Adrenal gland (tissue), 9 donors: ENCODE measurements at regions not wholly inside any gene's neighbourhood (a gene's known extent, or its start where the extent isn't known, plus 50 kb on each side); places are given as distances from the start of the nearest gene placed in this dataset.

Experiments used
- DNase-seq, 7 donors: peaks; one replicate each; pipeline ENCODE4 v3.0.0-alpha.2; 2019 to 2020
- H3K27ac ChIP-seq, 5 donors: fragments of 200-600 bp; sonication (generic) in 4 of 5; 1 replicate in 3 of 5; 2 replicates in 2 of 5; pipeline versions ENCODE4 v1.5.1 to v1.8.0; 2016 to 2020; ENCODE audit warnings: mild to moderate bottlenecking in 1 of 5
- H3K27me3 ChIP-seq: fragments of 200-600 bp; 2 replicates; pipeline ENCODE4 v1.8.0; 2021
- H3K36me3 ChIP-seq, 2 donors: fragments of 200-600 bp; replicated peaks in 1 of 2; 1 replicate in 1 of 2; 2 replicates in 1 of 2; pipeline versions ENCODE4 v1.5.1 to v1.8.0; 2018 to 2022
- H3K4me1 ChIP-seq, 2 donors: fragments of 200-600 bp; replicated peaks in 1 of 2; 1 replicate in 1 of 2; 2 replicates in 1 of 2; pipeline versions ENCODE4 v1.5.1 to v1.8.0; 2018 to 2021
- H3K4me3 ChIP-seq, 4 donors: fragments of 200-600 bp; sonication (generic) in 3 of 4; one replicate each; pipeline ENCODE4 v1.5.1; 2016 to 2018
- H3K9me3 ChIP-seq, 3 donors: fragments of 200-600 bp; sonication (generic) in 1 of 3; replicated peaks in 1 of 3; 1 replicate in 2 of 3; 2 replicates in 1 of 3; pipeline versions ENCODE4 v1.5.1 to v1.8.0; 2016 to 2021
- POLR2A ChIP-seq, 2 donors: fragments of 450-650 bp; IDR thresholded peaks; one replicate each; pipeline ENCODE4 v1.6.1; 2017; ENCODE audit warnings: antibody characterized with exemption in 2 of 2, mild to moderate bottlenecking in 2 of 2, moderate library complexity in 1 of 2
- WGBS, 4 donors: extraction: QIAGEN DNeasy Blood & Tissue Kit in 2 of 4; methylation state at CpG; one replicate each; pipeline versions ENCODE4 v1.1.5 to v1.1.7; 2013 to 2017; 5-methylcytosine and 5-hydroxymethylcytosine counted together
- intact Hi-C, 2 donors: fragments of 100-400 bp; cut with DNase I; formaldehyde crosslinking; loops; one replicate each; pipeline versions ENCODE4 v1.14.1 to v1.15.0; 2022 to 2023
- TF ChIP-seq, protein P1 (sequence below), 6 experiments: fragments of 450-650 bp in 4 of 6; fragments of 200-600 bp in 2 of 6; sonication (generic) in 1 of 6; IDR thresholded peaks; 1 replicate in 5 of 6; 2 replicates in 1 of 6; pipeline versions ENCODE4 v1.5.1 to v1.8.0; 2016 to 2021; ENCODE audit warnings: antibody characterized with exemption in 6 of 6, mild to moderate bottlenecking in 2 of 6, moderate library complexity in 1 of 6
- donor health status: healthy with polysubstance abuse.
- donor health status: Bipolar disorder and iron deficiency.
- donor health status: DM: yes; HTN: yes; CAD: no.
- donor health status: DM: no; HTN: no; CAD: no.
- donor health status: DM: no; HTN: no; CAD: no.

DNA sequence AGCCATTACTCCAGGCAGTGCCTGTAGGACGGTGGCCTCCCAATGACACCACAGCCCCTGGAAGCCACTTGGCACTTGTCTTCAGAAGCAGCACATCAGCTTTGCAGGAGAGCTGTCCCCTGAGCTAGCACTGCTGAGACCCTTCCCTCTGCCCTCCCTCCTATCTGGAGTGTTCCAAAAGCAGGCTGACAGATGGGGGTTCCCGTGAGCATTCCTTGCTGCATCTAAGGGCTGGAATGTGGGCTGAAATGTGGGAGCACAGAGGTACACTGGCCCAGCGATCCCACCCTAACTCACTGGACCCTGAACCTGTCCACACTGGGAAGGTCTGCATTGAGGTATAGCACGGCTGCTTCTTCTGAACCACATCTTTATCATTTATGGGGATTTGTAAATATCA lies 230.1 kb downstream of the ANAPC1 start:
- H3K4me3 ChIP-seq, result no peak overlapping the region
- no peak for DNase-seq
- TF ChIP-seq, protein P1, sequence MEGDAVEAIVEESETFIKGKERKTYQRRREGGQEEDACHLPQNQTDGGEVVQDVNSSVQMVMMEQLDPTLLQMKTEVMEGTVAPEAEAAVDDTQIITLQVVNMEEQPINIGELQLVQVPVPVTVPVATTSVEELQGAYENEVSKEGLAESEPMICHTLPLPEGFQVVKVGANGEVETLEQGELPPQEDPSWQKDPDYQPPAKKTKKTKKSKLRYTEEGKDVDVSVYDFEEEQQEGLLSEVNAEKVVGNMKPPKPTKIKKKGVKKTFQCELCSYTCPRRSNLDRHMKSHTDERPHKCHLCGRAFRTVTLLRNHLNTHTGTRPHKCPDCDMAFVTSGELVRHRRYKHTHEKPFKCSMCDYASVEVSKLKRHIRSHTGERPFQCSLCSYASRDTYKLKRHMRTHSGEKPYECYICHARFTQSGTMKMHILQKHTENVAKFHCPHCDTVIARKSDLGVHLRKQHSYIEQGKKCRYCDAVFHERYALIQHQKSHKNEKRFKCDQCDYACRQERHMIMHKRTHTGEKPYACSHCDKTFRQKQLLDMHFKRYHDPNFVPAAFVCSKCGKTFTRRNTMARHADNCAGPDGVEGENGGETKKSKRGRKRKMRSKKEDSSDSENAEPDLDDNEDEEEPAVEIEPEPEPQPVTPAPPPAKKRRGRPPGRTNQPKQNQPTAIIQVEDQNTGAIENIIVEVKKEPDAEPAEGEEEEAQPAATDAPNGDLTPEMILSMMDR (IDR thresholded peaks at IDR 0.05), result no peak
- no peak for TF ChIP-seq POLR2A (IDR thresholded peaks at IDR 0.05)
- H3K4me1 ChIP-seq, result no peaks in the 10 kb centered on the region
- H3K36me3 ChIP-seq, result no peaks in the 10 kb centered on the region
- no peak overlapping the region for H3K27ac ChIP-seq
- H3K9me3 ChIP-seq, result no peaks in the 10 kb centered on the region
- 88 to 92% (median 90%) methylated on average over 2 to 4 of the region's 4 CpGs for WGBS, 4 donors
- intact Hi-C loops, result no loop called here
- no peaks in the 10 kb centered on the region for H3K27me3 ChIP-seq

DNA sequence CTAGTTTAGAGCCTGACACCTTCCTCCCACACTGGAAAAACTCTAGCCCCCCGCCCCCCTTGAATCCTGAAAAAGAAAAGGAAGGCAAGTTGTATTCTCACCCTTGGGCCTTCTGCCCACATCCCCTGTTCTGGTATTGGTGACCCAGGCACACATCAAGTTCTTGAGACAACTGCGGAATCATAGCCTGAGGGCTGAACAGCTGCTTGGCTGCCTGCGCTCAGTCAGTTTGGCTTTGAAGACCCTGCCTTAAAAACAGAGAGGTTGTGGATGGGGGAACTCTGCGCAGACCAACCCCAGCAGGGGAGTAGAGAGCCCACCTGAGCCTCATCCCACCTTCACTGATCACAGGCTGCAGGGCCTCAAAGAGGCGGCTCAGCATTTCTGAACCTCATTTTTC lies 229.2 kb downstream of the ANAPC1 start:
- H3K36me3 ChIP-seq, result no peaks in the 10 kb centered on the region
- H3K27ac ChIP-seq, result no peak overlapping the region
- 91 to 94% (median 92%) methylated on average over 3 to 5 of the region's 5 CpGs for WGBS, 4 donors
- H3K4me1 ChIP-seq, result peaks cover 4% of the 10 kb centered on the region in 2 donors
- intact Hi-C loops, result no loop called here
- no peak overlapping the region for H3K4me3 ChIP-seq
- TF ChIP-seq POLR2A (IDR thresholded peaks at IDR 0.05), result no peak
- TF ChIP-seq, protein P1 (IDR thresholded peaks at IDR 0.05), result no peak
- DNase-seq, result no peak
- H3K9me3 ChIP-seq, result no peaks in the 10 kb centered on the region
- no peaks in the 10 kb centered on the region for H3K27me3 ChIP-seq

DNA sequence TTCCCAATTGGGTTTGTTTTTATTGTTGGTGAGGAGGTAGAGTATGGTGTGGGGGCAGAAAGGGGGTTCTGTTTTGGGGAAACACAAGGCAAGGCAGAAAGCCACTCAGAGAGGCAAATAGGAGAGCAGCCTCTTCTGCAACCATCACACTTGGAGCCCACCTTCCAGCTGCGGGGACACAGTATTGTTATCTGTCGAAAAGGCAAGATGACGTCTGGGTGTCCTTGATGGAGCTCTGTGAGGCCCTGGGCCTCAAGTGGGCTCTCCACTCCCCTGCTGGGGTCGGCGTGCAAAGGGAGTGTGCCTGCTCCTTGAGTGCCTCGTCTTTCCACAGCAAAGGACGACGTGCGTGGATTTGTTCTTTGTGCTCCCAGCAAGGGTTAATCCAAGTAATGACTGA lies 227.6 kb downstream of the ANAPC1 start:
- Histone ChIP-seq H3K27me3 (no peaks in the 10 kb centered on the region), H3K36me3 (no peaks in the 10 kb centered on the region), H3K27ac (no peak overlapping the region), H3K4me3 (no peak overlapping the region), H3K9me3 (no peaks in the 10 kb centered on the region), H3K4me1 (peaks cover 7 to 9% of the 10 kb centered on the region in 2 donors)
- intact Hi-C loops, result no loop called here
- TF ChIP-seq POLR2A (IDR thresholded peaks at IDR 0.05), result no peak
- TF ChIP-seq, protein P1 (IDR thresholded peaks at IDR 0.05), result no peak
- whole genome bisulfite sequencing, 4 donors, result 66 to 80% (median 78%) methylated on average over 8 to 9 of the region's 9 CpGs
- DNase-seq, result no peak

DNA sequence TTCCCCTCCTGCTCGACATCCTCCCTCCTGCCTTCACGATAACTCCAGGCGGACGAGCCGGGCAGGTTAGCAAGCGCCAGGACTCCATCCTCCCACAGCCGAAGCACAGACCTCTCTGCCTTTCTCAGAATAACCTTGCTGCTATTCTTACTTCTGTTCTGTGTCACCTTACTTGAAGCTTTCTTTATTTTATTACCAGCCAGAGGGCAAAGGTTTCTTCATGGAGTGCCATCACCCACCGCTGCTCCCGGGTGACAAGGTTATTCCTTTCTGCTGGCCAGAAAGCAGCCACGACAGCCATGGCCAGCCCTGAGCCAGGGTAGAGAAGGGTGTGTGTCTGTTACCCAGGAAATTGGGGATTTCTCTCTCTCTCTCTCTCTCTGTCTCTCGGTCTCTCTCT lies 227.1 kb downstream of the ANAPC1 start:
- no peaks in the 10 kb centered on the region for H3K9me3 ChIP-seq
- no peaks in the 10 kb centered on the region for H3K36me3 ChIP-seq
- peaks cover 7 to 9% of the 10 kb centered on the region in 2 donors for H3K4me1 ChIP-seq
- 78 to 91% (median 79%) methylated on average over 11 of the region's 11 CpGs for WGBS, 4 donors
- no peak overlapping the region for H3K27ac ChIP-seq
- DNase-seq, result no peak
- no peaks in the 10 kb centered on the region for H3K27me3 ChIP-seq
- H3K4me3 ChIP-seq, result no peak overlapping the region
- no peak for TF ChIP-seq POLR2A (IDR thresholded peaks at IDR 0.05)
- TF ChIP-seq, protein P1 (IDR thresholded peaks at IDR 0.05), result no peak
- intact Hi-C loops, result no loop called here
